Stomach (tissue), 8 donors: ENCODE measurements at regions not wholly inside any gene's neighbourhood (a gene's known extent, or its start where the extent isn't known, plus 50 kb on each side); places are given as distances from the start of the nearest gene placed in this dataset.

Experiments
- DNase-seq, 2 donors: peaks; one replicate each; pipeline versions ENCODE4 v3.0.0 to v3.0.0-alpha.2; 2013 to 2019
- H3K27ac ChIP-seq, 5 donors: fragments of 200-600 bp in 4 of 5; sonication (generic) in 4 of 5; one replicate each; pipeline ENCODE4 v1.5.1; 2013 to 2019; ENCODE audit warnings: mild to moderate bottlenecking in 1 of 5, moderate library complexity in 1 of 5
- H3K27me3 ChIP-seq, 3 donors: fragments of 200-600 bp; sonication (generic); one replicate each; pipeline ENCODE4 v1.5.1; 2017 to 2019; ENCODE audit warnings: mixed run types in 1 of 3
- H3K36me3 ChIP-seq, 4 donors: fragments of 200-600 bp; sonication (generic); 1 replicate in 3 of 4; 2 replicates in 1 of 4; pipeline ENCODE4 v1.5.1; 2016 to 2019
- H3K4me1 ChIP-seq, 4 donors: fragments of 200-600 bp; sonication (generic); one replicate each; pipeline ENCODE4 v1.5.1; 2016 to 2019
- H3K4me3 ChIP-seq, 4 donors: fragments of 200-600 bp; sonication (generic) in 3 of 4; one replicate each; pipeline ENCODE4 v1.5.1; 2016 to 2019; ENCODE audit warnings: mild to moderate bottlenecking in 1 of 4
- H3K9me3 ChIP-seq, 4 donors: fragments of 200-600 bp; sonication (generic); one replicate each; pipeline ENCODE4 v1.5.1; 2016 to 2019
- EP300 ChIP-seq: sonication (generic); formaldehyde crosslinking; IDR thresholded peaks from one replicate; pipeline ENCODE4 v1.6.1; 2017; ENCODE audit warnings: antibody characterized with exemption
- POLR2A ChIP-seq, 4 donors: fragments of 450-650 bp; IDR thresholded peaks; one replicate each; pipeline ENCODE4 v1.6.1; 2016; ENCODE audit warnings: antibody characterized with exemption in 4 of 4, control low read depth in 2 of 4, mild to moderate bottlenecking in 1 of 4, moderate library complexity in 1 of 4
- POLR2AphosphoS5 ChIP-seq, 3 donors: sonication (generic); formaldehyde crosslinking; IDR thresholded peaks; one replicate each; pipeline ENCODE4 v1.6.1; 2016; ENCODE audit warnings: antibody characterized with exemption in 3 of 3
- WGBS, 5 donors: extraction: QIAGEN DNeasy Blood & Tissue Kit in 3 of 5; methylation state at CpG; one replicate each; pipeline versions ENCODE4 v1.1.5 to v1.1.7; 2013 to 2018; 5-methylcytosine and 5-hydroxymethylcytosine counted together
- intact Hi-C: fragments of 100-400 bp; cut with DNase I; formaldehyde crosslinking; loops from one replicate; pipeline ENCODE4 v1.15.1; 2023; ENCODE audit warnings: low total_unique reads
- TF ChIP-seq, protein P1 (sequence below), 7 experiments: fragments of 450-650 bp in 4 of 7; fragments of 200-600 bp in 3 of 7; sonication (generic) in 3 of 7; IDR thresholded peaks; one replicate each; pipeline ENCODE4 v1.5.1; 2016 to 2019; ENCODE audit warnings: antibody characterized with exemption in 7 of 7, control low read depth in 2 of 7, mild to moderate bottlenecking in 1 of 7
- donor health status: healthy with polysubstance abuse.
- donor health status: Bipolar disorder and iron deficiency.
- donor health status: healthy.

- peak in 1 of 2 donors; percentile 13 for DNase-seq
- Histone ChIP-seq H3K27ac (no peak overlapping the region), H3K4me1 (no peaks in the 10 kb centered on the region), H3K27me3 (no peaks in the 10 kb centered on the region), H3K36me3 (no peaks in the 10 kb centered on the region), H3K9me3 (no peaks in the 10 kb centered on the region), H3K4me3 (no peak overlapping the region)
- WGBS, 5 donors = 67 to 89% (median 85%) methylated on average over 1 of the region's 1 CpG
- no peak for TF ChIP-seq POLR2AphosphoS5 (IDR thresholded peaks at IDR 0.05)
- TF ChIP-seq POLR2A (IDR thresholded peaks at IDR 0.05) = no peak
- no peak for TF ChIP-seq EP300
- TF ChIP-seq, protein P1, sequence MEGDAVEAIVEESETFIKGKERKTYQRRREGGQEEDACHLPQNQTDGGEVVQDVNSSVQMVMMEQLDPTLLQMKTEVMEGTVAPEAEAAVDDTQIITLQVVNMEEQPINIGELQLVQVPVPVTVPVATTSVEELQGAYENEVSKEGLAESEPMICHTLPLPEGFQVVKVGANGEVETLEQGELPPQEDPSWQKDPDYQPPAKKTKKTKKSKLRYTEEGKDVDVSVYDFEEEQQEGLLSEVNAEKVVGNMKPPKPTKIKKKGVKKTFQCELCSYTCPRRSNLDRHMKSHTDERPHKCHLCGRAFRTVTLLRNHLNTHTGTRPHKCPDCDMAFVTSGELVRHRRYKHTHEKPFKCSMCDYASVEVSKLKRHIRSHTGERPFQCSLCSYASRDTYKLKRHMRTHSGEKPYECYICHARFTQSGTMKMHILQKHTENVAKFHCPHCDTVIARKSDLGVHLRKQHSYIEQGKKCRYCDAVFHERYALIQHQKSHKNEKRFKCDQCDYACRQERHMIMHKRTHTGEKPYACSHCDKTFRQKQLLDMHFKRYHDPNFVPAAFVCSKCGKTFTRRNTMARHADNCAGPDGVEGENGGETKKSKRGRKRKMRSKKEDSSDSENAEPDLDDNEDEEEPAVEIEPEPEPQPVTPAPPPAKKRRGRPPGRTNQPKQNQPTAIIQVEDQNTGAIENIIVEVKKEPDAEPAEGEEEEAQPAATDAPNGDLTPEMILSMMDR (IDR thresholded peaks at IDR 0.05) = no peak
- intact Hi-C loops = no loop called here
Measured at GRCh38 chr4:11919316-11919715, 490.6 kb upstream of the HS3ST1 start.

DNA sequence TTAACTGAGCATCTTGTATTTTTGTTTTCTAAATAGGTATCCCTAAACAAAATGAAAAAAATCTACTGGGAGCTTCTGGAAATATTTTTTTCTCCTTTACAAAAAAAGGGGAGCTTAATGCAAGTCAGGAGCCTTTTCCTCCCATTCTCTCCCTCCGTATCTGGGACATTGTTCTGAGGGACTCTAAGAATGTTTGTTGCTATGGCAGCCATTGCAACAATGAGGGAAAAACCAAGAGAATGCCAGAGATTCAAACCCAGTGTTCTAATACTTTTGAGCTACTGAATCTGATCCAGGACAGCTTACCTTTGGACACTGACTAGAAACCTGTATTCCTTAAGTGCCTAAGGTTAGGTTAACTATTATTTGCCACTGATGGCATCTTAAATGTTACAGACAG, 485.7 kb upstream of the HS3ST1 start:
- H3K4me3 ChIP-seq = no peak overlapping the region
- H3K27me3 ChIP-seq = no peaks in the 10 kb centered on the region
- no peaks in the 10 kb centered on the region for H3K9me3 ChIP-seq
- no peak for DNase-seq
- intact Hi-C loops = no loop called here
- H3K36me3 ChIP-seq = no peaks in the 10 kb centered on the region
- H3K4me1 ChIP-seq = no peaks in the 10 kb centered on the region
- 25 to 36% (median 31%) methylated on average over 1 of the region's 1 CpG for WGBS, 5 donors
- TF ChIP-seq POLR2AphosphoS5 (IDR thresholded peaks at IDR 0.05) (no peak), EP300 (no peak), POLR2A (IDR thresholded peaks at IDR 0.05) (no peak)
- TF ChIP-seq, protein P1 (IDR thresholded peaks at IDR 0.05) = no peak
- no peak overlapping the region for H3K27ac ChIP-seq

- no peak for DNase-seq
- intact Hi-C loops = no loop called here
- Histone ChIP-seq H3K4me1 (no peaks in the 10 kb centered on the region), H3K36me3 (no peaks in the 10 kb centered on the region), H3K9me3 (no peaks in the 10 kb centered on the region), H3K27me3 (no peaks in the 10 kb centered on the region), H3K4me3 (no peak overlapping the region), H3K27ac (no peak overlapping the region)
- TF ChIP-seq POLR2AphosphoS5 (IDR thresholded peaks at IDR 0.05) (no peak), POLR2A (IDR thresholded peaks at IDR 0.05) (no peak), EP300 (no peak)
- TF ChIP-seq, protein P1 (IDR thresholded peaks at IDR 0.05) = no peak
Measured at GRCh38 chr4:11912886-11913285, 484.2 kb upstream of the HS3ST1 start.

- TF ChIP-seq, protein P1 (IDR thresholded peaks at IDR 0.05) = no peak
- TF ChIP-seq POLR2AphosphoS5 (IDR thresholded peaks at IDR 0.05) (no peak), EP300 (no peak), POLR2A (IDR thresholded peaks at IDR 0.05) (no peak)
- intact Hi-C loops = no loop called here
- Histone ChIP-seq H3K36me3 (no peaks in the 10 kb centered on the region), H3K9me3 (no peaks in the 10 kb centered on the region), H3K4me3 (no peak overlapping the region), H3K27me3 (no peaks in the 10 kb centered on the region), H3K27ac (no peak overlapping the region), H3K4me1 (no peaks in the 10 kb centered on the region)
- no peak for DNase-seq
- 82 to 91% (median 85%) methylated on average over 3 of the region's 3 CpGs for WGBS, 5 donors
Measured at GRCh38 chr4:11910812-11911211, 482.1 kb upstream of the HS3ST1 start.
